B cell (primary cell): ENCODE measurements at regions not wholly inside any gene's neighbourhood (a gene's known extent, or its start where the extent isn't known, plus 50 kb on each side); places are given as distances from the start of the nearest gene placed in this dataset.

Experiments
- ATAC-seq: fragments of 200-7000 bp; cut with Tn5 transposase; one replicate; pipeline ENCODE4 v1.10.0; 2021; ENCODE audit warnings: low read depth, mild to moderate bottlenecking, moderate number of reproducible peaks, moderate library complexity
- CTCF ChIA-PET: fragments of 350-600 bp; sonication (Branson Sonifier 250); formaldehyde crosslinking; loops from one replicate; lab custom pipeline; 2021; ENCODE audit warnings: antibody characterized with exemption, inconsistent platforms; lab: Charles Lee
- POLR2A ChIA-PET: fragments of 350-600 bp; sonication (Branson Sonifier 250); formaldehyde crosslinking; loops from one replicate; lab custom pipeline; 2021; ENCODE audit warnings: antibody characterized with exemption; lab: Charles Lee
- DNase-seq: peaks from one replicate; pipeline ENCODE4 v3.0.0; 2013
- H2AFZ ChIP-seq: 2 replicates; pipeline ENCODE4 v1.6.1; 2012; ENCODE audit warnings: mild to moderate bottlenecking, low read depth, low read length; ENCODE audit not compliant: insufficient read depth, poor library complexity, severe bottlenecking
- H3K27ac ChIP-seq, 2 donors: 1 replicate in 1 of 2; 2 replicates in 1 of 2; pipeline ENCODE4 v1.5.1; 2012 to 2013; ENCODE audit warnings: low read length in 2 of 2, mild to moderate bottlenecking in 2 of 2, moderate library complexity in 1 of 2
- H3K27me3 ChIP-seq, 4 experiments: fragments of 200-600 bp in 1 of 4; sonication (generic) in 1 of 4; replicated peaks in 1 of 4; 1 replicate in 2 of 4; 2 replicates in 2 of 4; pipeline versions ENCODE4 v1.6.1 to v1.7.0; 2013 to 2016; ENCODE audit warnings: low read length in 3 of 4, mild to moderate bottlenecking in 2 of 4, mixed read lengths in 1 of 4, moderate library complexity in 1 of 4; ENCODE audit not compliant: insufficient read depth in 4 of 4, control insufficient read depth in 3 of 4; ENCODE audit errors: control extremely low read depth in 1 of 4
- H3K36me3 ChIP-seq, 2 experiments: replicated peaks in 1 of 2; 1 replicate in 1 of 2; 2 replicates in 1 of 2; pipeline versions ENCODE4 v1.6.1 to v1.7.1; 2013; ENCODE audit warnings: low read length in 1 of 2; ENCODE audit not compliant: insufficient read depth in 2 of 2, control insufficient read depth in 1 of 2; ENCODE audit errors: control extremely low read depth in 1 of 2, extremely low read depth in 1 of 2
- H3K4me1 ChIP-seq, 2 donors: fragments of 200-600 bp in 1 of 2; sonication (generic) in 1 of 2; 1 replicate in 1 of 2; 2 replicates in 1 of 2; pipeline versions ENCODE4 v1.5.1 to v1.6.1; 2013 to 2017; ENCODE audit warnings: low read length in 2 of 2; ENCODE audit not compliant: control insufficient read depth in 2 of 2, insufficient read depth in 2 of 2
- H3K4me2 ChIP-seq: replicated peaks from 2 replicates; pipeline ENCODE3; 2012; ENCODE audit warnings: mild to moderate bottlenecking, low read depth, low read length; ENCODE audit not compliant: poor library complexity, severe bottlenecking
- H3K4me3 ChIP-seq, 5 experiments: fragments of 200-600 bp in 1 of 5; sonication (generic) in 1 of 5; 1 replicate in 3 of 5; 2 replicates in 2 of 5; pipeline versions ENCODE4 v1.5.1 to v1.7.0; 2011 to 2016; ENCODE audit warnings: low read length in 4 of 5, mild to moderate bottlenecking in 4 of 5, low read depth in 2 of 5, control low read depth in 1 of 5, moderate library complexity in 1 of 5; ENCODE audit not compliant: insufficient read depth in 1 of 5; ENCODE audit errors: control extremely low read depth in 1 of 5, extremely low read depth in 1 of 5
- H3K79me2 ChIP-seq: fragments of 200-600 bp; sonication (generic); one replicate; pipeline ENCODE4 v1.6.0; 2016; ENCODE audit warnings: low read length; ENCODE audit not compliant: control insufficient read depth, insufficient read depth
- H3K9ac ChIP-seq: fragments of 200-600 bp; sonication (generic); 2 replicates; pipeline ENCODE4 v1.6.1; 2017; ENCODE audit warnings: mild to moderate bottlenecking, low read length, moderate library complexity
- H3K9me3 ChIP-seq, 3 donors: one replicate each; pipeline versions ENCODE4 v1.6.1 to v1.7.1; 2013; ENCODE audit warnings: low read length in 2 of 3; ENCODE audit not compliant: control insufficient read depth in 2 of 3, insufficient read depth in 1 of 3; ENCODE audit errors: control extremely low read depth in 1 of 3
- H4K20me1 ChIP-seq: 2 replicates; pipeline ENCODE4 v1.6.0; 2012; ENCODE audit warnings: mild to moderate bottlenecking, low read length; ENCODE audit not compliant: insufficient read depth, control insufficient read depth, poor library complexity, severe bottlenecking
- H3K27ac Mint-ChIP-seq: one replicate; pipeline ENCODE4 v1.8.0; 2021; ENCODE audit warnings: mixed read lengths
- H3K27me3 Mint-ChIP-seq: one replicate; pipeline ENCODE4 v1.8.0; 2021; ENCODE audit warnings: mixed read lengths
- H3K4me1 Mint-ChIP-seq: one replicate; pipeline ENCODE4 v1.8.0; 2021; ENCODE audit warnings: mixed read lengths
- H3K4me3 Mint-ChIP-seq: one replicate; pipeline ENCODE4 v1.8.0; 2021; ENCODE audit warnings: mixed read lengths
- H3K9me3 Mint-ChIP-seq: one replicate; pipeline ENCODE4 v1.8.0; 2022; ENCODE audit warnings: mixed read lengths; ENCODE audit not compliant: insufficient read depth
- EZH2 ChIP-seq: IDR thresholded peaks from 2 replicates; pipeline ENCODE4 v1.6.1; 2012; ENCODE audit warnings: borderline replicate concordance, low read depth, mild to moderate bottlenecking, moderate library complexity, low read length; ENCODE audit not compliant: insufficient read depth, poor library complexity, severe bottlenecking
- WGBS: methylation state at CpG from one replicate; pipeline ENCODE4 v1.1.5; 2013; ENCODE audit warnings: missing lambda C conversion rate; ENCODE audit not compliant: insufficient coverage; 5-methylcytosine and 5-hydroxymethylcytosine counted together
- intact Hi-C: fragments of 100-400 bp; cut with micrococcal nuclease; formaldehyde crosslinking; loops from one replicate; pipeline ENCODE4 v1.10.0; 2022
- TF ChIP-seq, protein P1 (sequence below): fragments of 200-600 bp; IDR thresholded peaks from one replicate; pipeline ENCODE4 v1.8.0; 2022; ENCODE audit warnings: antibody characterized with exemption, mild to moderate bottlenecking

DNA sequence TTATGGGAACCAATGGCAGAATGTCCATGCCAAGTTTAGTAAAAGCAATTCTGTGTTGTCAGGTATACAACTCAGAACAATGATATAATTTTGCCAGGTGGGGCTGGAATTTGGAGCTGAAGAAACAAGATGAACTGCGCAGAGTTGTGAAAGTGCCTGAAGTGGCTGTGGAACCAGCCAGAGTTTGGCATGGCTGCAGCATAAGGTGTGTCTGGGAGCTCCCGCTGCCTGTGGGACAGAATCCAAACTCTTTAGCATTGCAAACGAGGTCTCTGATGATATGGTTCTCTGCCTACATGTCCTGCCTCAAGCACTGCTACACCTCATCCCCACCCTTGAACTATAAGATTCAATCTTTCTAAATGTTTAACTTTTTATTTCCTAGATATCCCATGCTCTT, 909.7 kb downstream of the EPHA4 start:
- H3K9me3 Mint-ChIP-seq: no peaks in the 10 kb centered on the region
- 87% methylated on average over 3 of the region's 3 CpGs for WGBS
- H3K4me3 Mint-ChIP-seq: no peak overlapping the region
- Histone ChIP-seq H4K20me1 (no peaks in the 10 kb centered on the region), H3K27me3 (no peaks in the 10 kb centered on the region), H3K79me2 (no peaks in the 10 kb centered on the region), H3K27ac (no peak overlapping the region), H3K9ac (no peak overlapping the region), H3K4me1 (no peaks in the 10 kb centered on the region), H3K4me3 (no peak overlapping the region), H3K36me3 (no peaks in the 10 kb centered on the region), H3K4me2 (no peak overlapping the region), H2AFZ (no peak overlapping the region), H3K9me3 (peaks cover 0 to 1% (median 0%) of the 10 kb centered on the region in 3 donors)
- no peak for TF ChIP-seq EZH2
- TF ChIP-seq, protein P1, sequence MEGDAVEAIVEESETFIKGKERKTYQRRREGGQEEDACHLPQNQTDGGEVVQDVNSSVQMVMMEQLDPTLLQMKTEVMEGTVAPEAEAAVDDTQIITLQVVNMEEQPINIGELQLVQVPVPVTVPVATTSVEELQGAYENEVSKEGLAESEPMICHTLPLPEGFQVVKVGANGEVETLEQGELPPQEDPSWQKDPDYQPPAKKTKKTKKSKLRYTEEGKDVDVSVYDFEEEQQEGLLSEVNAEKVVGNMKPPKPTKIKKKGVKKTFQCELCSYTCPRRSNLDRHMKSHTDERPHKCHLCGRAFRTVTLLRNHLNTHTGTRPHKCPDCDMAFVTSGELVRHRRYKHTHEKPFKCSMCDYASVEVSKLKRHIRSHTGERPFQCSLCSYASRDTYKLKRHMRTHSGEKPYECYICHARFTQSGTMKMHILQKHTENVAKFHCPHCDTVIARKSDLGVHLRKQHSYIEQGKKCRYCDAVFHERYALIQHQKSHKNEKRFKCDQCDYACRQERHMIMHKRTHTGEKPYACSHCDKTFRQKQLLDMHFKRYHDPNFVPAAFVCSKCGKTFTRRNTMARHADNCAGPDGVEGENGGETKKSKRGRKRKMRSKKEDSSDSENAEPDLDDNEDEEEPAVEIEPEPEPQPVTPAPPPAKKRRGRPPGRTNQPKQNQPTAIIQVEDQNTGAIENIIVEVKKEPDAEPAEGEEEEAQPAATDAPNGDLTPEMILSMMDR: no peak
- no peak for ATAC-seq
- H3K27me3 Mint-ChIP-seq: no peaks in the 10 kb centered on the region
- intact Hi-C loops: no loop called here
- DNase-seq: no peak
- H3K4me1 Mint-ChIP-seq: no peaks in the 10 kb centered on the region
- H3K27ac Mint-ChIP-seq: no peak overlapping the region
- ChIA-PET POLR2A (no interaction called here), CTCF (no interaction called here)

- POLR2A ChIA-PET: no interaction called here
- H3K27me3 Mint-ChIP-seq: no peaks in the 10 kb centered on the region
- H3K27ac Mint-ChIP-seq: no peak overlapping the region
Measured at GRCh38 chr2:220663065-220663464, 909.0 kb downstream of the EPHA4 start.

More at GRCh38 chr2:220663065-220663464, 909.0 kb downstream of the EPHA4 start:
- no peaks in the 10 kb centered on the region for H4K20me1 ChIP-seq
- intact Hi-C loops: no loop called here
- no peak for ATAC-seq
- CTCF ChIA-PET: no interaction called here
- H3K4me3 ChIP-seq: no peak overlapping the region
- no peak overlapping the region for H3K27ac ChIP-seq
- H3K27me3 ChIP-seq: no peaks in the 10 kb centered on the region
- H3K79me2 ChIP-seq: no peaks in the 10 kb centered on the region
- no peaks in the 10 kb centered on the region for H3K36me3 ChIP-seq
- TF ChIP-seq, protein P1: no peak
- TF ChIP-seq EZH2: no peak
- no peak overlapping the region for H3K9ac ChIP-seq
- H3K4me2 ChIP-seq: no peak overlapping the region
- no peak for DNase-seq
- H3K9me3 Mint-ChIP-seq: no peaks in the 10 kb centered on the region
- H3K9me3 ChIP-seq: no peaks in the 10 kb centered on the region
- no peak overlapping the region for H2AFZ ChIP-seq
- no peaks in the 10 kb centered on the region for H3K4me1 Mint-ChIP-seq
- no peaks in the 10 kb centered on the region for H3K4me1 ChIP-seq
- H3K4me3 Mint-ChIP-seq: no peak overlapping the region
